MG63 (cell line): ENCODE measurements at regions not wholly inside any gene's neighbourhood (a gene's known extent, or its start where the extent isn't known, plus 50 kb on each side); places are given as distances from the start of the nearest gene placed in this dataset.
"Not testable (repeated sequence)": the region's sequence is repeated elsewhere in the genome, so short reads cannot be mapped to it uniquely, and the experiment has no call there.

Source experiments
- DNase-seq: peaks from one replicate; pipeline ENCODE4 v3.0.0-alpha.2; 2020
- H3K27me3 ChIP-seq: fragments of 250-450 bp; sonication (Bioruptor Pico); 2 replicates; pipeline ENCODE4 v1.5.1; 2020; ENCODE audit warnings: mild to moderate bottlenecking, moderate library complexity
- H3K36me3 ChIP-seq: fragments of 250-450 bp; sonication (Bioruptor Pico); 2 replicates; pipeline ENCODE4 v1.5.1; 2020; ENCODE audit warnings: mild to moderate bottlenecking, moderate library complexity
- H3K4me3 ChIP-seq: fragments of 250-450 bp; sonication (Bioruptor Pico); 2 replicates; pipeline ENCODE4 v1.5.1; 2020; ENCODE audit warnings: mild to moderate bottlenecking, moderate library complexity
- H3K9me3 ChIP-seq: fragments of 250-450 bp; sonication (Bioruptor Pico); 2 replicates; pipeline ENCODE4 v1.5.1; 2020; ENCODE audit warnings: mild to moderate bottlenecking, moderate library complexity

DNA sequence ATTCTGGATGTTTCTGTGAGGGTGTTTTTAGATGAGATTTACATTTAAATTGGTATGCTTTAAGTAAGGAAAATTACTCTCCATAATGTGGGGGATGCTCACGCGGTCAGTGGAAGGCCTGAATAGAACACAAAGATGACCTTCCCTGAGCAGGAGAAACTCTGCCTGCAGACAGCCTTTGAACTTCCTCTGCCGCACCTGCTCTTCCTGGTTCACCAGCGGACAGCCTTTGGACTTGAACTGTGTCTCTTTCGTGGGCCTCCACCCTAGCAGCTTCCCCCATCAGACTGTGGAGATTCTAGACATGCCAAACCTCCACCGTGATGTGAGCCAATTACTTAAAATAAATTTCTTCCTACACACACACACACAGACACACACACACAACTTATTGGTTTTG, 210.7 kb downstream of the EFCAB11 start:
- no peaks in the 10 kb centered on the region for H3K9me3 ChIP-seq
- H3K4me3 ChIP-seq = no peak overlapping the region
- DNase-seq = no peak
- no peaks in the 10 kb centered on the region for H3K36me3 ChIP-seq
- H3K27me3 ChIP-seq = no peaks in the 10 kb centered on the region

GRCh38 chr14:89740241-89740640, 214.3 kb downstream of the EFCAB11 start:
- Histone ChIP-seq H3K4me3 (no peak overlapping the region), H3K27me3 (no peaks in the 10 kb centered on the region), H3K36me3 (no peaks in the 10 kb centered on the region), H3K9me3 (no peaks in the 10 kb centered on the region)
- no peak for DNase-seq

DNA sequence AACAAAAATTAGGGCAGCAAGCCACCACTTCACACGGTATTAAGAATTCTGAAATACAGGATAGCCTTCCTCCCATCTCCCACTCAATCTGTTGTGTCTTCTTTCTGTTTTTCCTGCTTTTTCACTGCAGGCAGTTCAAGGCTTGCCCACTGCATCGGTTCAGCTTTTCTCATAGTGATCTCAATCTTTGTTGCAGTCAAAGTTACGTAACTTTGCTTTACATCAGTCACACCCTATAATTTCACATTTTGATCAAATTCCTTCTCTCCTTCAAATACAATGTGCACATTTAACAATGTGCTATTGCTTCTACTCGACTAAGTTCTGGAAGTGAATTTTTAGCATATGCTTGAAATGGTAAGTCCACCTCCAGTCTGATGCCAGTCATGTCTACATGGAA, 217.6 kb downstream of the EFCAB11 start:
- Histone ChIP-seq H3K9me3 (no peaks in the 10 kb centered on the region), H3K27me3 (no peaks in the 10 kb centered on the region), H3K36me3 (no peaks in the 10 kb centered on the region), H3K4me3 (no peak overlapping the region)
- DNase-seq = no peak

DNA sequence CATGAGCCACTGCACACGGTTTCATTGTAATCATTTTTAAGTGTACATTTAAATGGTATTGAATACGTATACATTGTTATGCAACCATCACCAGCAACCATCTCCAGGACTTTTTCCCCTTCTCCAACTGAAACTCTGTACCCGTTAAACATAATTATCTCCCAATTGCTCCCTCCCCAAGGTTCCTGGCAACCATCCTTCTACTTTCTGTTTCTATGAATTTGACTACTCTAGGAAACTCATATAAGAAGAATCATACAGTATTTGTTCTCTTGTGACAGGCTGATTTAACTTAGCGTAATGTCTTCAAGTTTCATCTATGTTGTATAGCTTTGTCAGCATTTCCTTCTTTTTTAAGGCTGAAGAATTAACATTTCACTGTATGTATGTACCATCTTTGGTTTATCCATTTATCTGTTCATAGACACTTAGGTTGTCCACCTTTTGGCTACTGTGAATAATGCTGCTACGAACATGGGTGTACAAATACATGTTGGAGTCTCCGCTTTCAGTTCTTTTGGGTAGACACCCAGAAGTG, 223.1 kb downstream of the EFCAB11 start:
- Histone ChIP-seq H3K4me3 (no peak overlapping the region), H3K9me3 (no peaks in the 10 kb centered on the region), H3K36me3 (no peaks in the 10 kb centered on the region), H3K27me3 (no peaks in the 10 kb centered on the region)
- DNase-seq = no peak

GRCh38 chr14:89730687-89731086, 223.8 kb downstream of the EFCAB11 start:
- H3K9me3 ChIP-seq = no peaks in the 10 kb centered on the region
- H3K27me3 ChIP-seq = no peaks in the 10 kb centered on the region
- H3K4me3 ChIP-seq = no peak overlapping the region
- DNase-seq = no peak
- no peaks in the 10 kb centered on the region for H3K36me3 ChIP-seq

DNA sequence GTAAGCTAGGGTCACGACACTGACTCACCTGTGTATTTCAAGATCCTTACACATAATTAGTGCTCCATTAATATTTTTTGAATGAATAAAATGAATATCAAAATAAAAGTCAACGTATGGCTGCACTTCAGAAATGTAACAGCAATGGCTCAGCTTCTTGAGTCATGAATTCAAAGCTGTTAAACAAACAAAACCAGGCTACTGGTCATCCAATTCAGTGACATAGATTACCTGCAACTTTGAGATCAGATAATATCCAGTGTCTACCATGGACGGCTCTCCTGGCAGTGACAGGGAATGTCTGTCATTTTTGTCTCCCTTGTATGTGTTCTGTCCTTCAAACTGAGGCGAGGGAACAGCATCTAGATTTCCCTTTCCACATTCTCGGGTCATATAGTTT, 225.6 kb downstream of the EFCAB11 start:
- Histone ChIP-seq H3K36me3 (no peaks in the 10 kb centered on the region), H3K4me3 (no peak overlapping the region), H3K9me3 (no peaks in the 10 kb centered on the region), H3K27me3 (no peaks in the 10 kb centered on the region)
- DNase-seq = no peak

GRCh38 chr14:89726226-89726625, 228.3 kb downstream of the EFCAB11 start:
- not testable (repeated sequence) for H3K27me3 ChIP-seq, H3K36me3 ChIP-seq, H3K4me3 ChIP-seq, H3K9me3 ChIP-seq, DNase-seq

DNA sequence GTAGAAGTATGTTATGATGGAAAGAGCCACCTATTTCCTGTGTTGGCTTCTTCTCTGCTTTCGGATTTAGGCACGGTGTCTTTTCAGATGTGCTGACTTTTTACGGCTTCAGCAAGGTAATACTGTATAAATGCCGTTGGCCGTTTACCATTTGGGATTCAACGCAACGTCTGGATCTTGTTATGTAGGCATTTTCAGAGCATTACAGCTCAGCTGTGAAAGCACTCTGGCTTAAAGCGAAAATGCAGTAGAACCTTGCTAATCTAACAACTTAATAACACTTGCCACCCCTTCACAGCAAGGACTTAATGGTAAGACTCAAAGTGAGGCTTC, 229.9 kb downstream of the EFCAB11 start:
- no peak for DNase-seq
- H3K36me3 ChIP-seq = no peaks in the 10 kb centered on the region
- no peak overlapping the region for H3K4me3 ChIP-seq

GRCh38 chr14:89723930-89724627, 230.5 kb downstream of the EFCAB11 start:
- H3K36me3 ChIP-seq = no peaks in the 10 kb centered on the region
- DNase-seq = no peak

More for the DNA sequence above, 229.9 kb downstream of the EFCAB11 start:
- Histone ChIP-seq H3K9me3 (no peaks in the 10 kb centered on the region), H3K27me3 (no peaks in the 10 kb centered on the region)

DNA sequence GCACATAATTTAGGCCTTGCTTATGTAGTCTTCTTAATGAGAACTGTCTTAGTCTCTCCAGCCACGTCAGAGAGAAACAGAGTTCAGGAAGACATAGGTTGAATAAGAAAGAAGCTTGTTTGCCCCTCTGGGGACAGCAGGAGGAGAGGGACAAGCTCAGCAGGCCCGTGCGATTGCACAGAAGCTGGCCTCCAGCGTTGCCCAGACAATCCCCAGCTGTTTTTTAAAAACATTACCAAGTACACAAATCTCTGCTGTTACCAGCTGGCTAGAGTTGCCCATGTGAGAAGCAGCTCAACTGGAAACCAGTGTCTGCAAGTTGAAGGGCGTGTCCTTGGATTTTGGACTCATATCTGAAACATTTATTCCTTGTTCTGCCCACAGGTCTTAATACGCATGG, 232.6 kb downstream of the EFCAB11 start:
- Histone ChIP-seq H3K9me3 (no peaks in the 10 kb centered on the region), H3K27me3 (no peaks in the 10 kb centered on the region), H3K36me3 (no peaks in the 10 kb centered on the region), H3K4me3 (no peak overlapping the region)
- no peak for DNase-seq

More at GRCh38 chr14:89723930-89724627, 230.5 kb downstream of the EFCAB11 start:
- Histone ChIP-seq H3K4me3 (no peak overlapping the region), H3K27me3 (no peaks in the 10 kb centered on the region), H3K9me3 (no peaks in the 10 kb centered on the region)

DNA sequence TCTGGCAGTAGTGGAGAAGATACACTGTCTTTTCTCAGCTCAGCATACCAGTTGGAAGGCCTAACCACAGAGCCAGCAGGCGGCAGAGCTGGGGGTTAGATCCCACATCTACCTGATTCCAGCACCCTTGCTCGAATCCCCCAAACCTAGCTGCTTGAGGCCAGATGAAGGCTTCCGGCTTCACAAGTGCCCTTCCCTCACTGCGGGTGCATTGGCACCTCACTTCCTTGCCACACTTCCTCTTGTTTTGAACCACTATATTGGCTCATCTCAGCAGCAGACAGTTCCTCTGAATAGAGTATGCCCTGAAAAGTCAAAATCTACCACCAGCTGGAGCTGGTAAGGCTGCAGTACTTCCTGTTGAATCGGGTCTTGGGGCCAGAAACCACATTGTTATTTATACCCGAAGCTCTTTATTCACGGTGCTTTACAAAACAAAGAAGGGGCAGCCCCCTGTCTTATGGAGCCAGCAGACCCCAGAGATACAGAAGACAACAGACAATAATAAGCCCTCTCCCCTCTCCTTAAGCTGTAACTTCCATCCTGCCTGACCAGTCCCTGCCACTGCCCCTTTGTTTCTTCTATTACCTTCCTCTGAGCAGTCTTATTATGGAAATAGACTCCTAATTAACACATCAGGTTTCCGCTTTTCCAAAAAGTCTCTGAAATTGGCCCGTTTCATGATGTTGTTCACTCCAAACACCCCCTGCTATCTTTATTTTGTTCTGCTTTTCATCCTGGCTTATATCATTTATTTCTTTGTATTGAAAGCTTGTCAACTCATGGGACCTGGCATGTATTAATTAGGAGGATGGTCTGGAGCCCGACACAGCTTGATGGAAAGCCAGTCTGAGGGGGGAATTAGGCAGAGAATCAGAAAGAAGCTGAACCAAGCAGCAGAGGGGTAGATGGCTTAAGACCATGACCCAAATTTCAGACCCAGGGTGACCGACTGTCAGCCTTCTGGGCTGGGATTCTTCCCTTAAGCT, 233.5 kb downstream of the EFCAB11 start:
- no peaks in the 10 kb centered on the region for H3K27me3 ChIP-seq
- no peak for DNase-seq
- H3K36me3 ChIP-seq = no peaks in the 10 kb centered on the region
- H3K9me3 ChIP-seq = no peaks in the 10 kb centered on the region
- H3K4me3 ChIP-seq = no peak overlapping the region

- DNase-seq = no peak
- no peaks in the 10 kb centered on the region for H3K27me3 ChIP-seq
- no peak overlapping the region for H3K4me3 ChIP-seq
- no peaks in the 10 kb centered on the region for H3K36me3 ChIP-seq
- H3K9me3 ChIP-seq = no peaks in the 10 kb centered on the region
Measured at GRCh38 chr14:89720076-89720687, 234.3 kb downstream of the EFCAB11 start.

DNA sequence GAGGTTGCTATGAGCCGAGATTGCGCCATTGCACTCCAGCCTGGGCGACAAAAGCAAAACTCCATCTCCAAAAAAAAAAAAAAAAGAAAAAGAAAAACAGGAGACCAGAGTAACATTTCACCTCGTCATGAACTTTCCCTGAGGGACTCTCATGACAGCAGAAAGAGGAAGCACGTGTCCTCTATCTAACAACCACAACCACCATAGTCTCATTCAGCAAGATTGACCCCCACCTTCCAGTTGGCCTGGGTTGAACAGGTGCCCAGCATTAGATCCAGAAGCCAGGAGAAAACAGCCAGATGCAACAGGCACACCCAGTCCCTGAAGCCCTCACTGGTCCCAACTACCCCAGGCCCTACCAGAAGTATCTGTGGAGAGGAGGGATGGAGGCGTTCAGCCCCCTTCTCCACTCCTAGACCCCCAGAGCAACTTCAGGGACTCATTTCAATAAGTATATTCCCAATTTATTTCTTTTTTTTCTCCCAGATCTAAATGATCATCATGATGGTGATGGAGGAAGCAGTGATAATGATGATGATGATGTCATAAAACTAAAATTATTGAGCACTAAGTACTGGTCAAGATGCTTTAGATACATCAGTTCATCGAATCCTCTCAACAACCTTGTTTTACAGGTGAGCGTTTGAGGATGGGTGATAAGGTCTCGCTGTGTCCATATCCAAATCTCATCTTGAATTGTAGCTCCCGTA, 235.0 kb downstream of the EFCAB11 start:
- H3K9me3 ChIP-seq = no peaks in the 10 kb centered on the region
- no peak for DNase-seq
- no peaks in the 10 kb centered on the region for H3K27me3 ChIP-seq
- no peaks in the 10 kb centered on the region for H3K36me3 ChIP-seq
- no peak overlapping the region for H3K4me3 ChIP-seq

DNA sequence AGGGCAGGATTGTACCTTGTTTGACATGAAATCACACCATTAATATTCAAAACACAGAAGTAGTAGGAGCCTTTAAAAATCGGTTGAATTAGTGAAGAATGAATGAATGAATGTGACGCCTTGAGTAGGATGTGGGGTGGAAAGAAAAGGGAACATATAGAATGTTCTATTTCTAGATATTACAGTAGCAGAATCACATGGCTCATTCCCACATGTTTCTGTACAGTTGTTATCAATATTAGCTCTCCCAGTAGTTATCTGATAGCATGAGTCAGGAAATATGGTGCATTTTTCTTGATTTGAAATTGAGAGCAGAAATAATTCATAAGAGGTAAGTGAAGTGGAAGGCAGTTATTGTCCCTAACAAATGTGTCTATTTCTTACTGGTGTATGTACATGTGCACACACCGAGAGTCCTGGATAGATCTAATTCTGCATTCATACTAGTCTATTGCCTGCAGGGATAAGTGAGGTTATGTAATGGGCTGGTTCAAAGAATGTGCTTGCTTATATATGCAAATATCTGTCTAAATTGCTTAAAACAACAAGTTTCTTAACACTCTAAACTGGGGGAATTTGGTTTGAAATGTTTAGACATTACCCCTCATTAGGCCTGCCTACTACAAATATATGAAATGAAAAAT, 245.4 kb downstream of the EFCAB11 start:
- no peak for DNase-seq
- Histone ChIP-seq H3K9me3 (no peaks in the 10 kb centered on the region), H3K36me3 (no peaks in the 10 kb centered on the region), H3K4me3 (no peak overlapping the region), H3K27me3 (no peaks in the 10 kb centered on the region)

DNA sequence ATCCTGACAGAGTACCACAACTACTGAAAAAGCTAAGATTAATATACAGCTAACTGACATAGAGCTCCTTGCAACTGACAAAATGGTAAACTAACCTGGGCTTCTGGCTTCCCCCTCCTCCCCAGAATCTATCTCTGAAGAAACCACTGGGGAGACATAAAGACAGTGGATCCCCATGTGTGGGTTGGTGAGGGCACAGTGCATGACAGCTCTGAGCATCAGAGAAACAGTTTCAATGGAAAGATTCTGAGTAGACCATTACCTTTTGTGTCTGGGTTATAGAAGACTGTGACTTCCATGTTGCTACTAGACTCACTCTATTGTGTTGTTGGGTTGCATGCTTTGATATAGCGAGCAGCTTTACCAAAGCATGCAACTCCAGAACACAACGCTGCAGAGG, 247.4 kb downstream of the EFCAB11 start:
- Histone ChIP-seq H3K9me3 (no peaks in the 10 kb centered on the region), H3K27me3 (no peaks in the 10 kb centered on the region), H3K4me3 (no peak overlapping the region), H3K36me3 (no peaks in the 10 kb centered on the region)
- DNase-seq = no peak

DNA sequence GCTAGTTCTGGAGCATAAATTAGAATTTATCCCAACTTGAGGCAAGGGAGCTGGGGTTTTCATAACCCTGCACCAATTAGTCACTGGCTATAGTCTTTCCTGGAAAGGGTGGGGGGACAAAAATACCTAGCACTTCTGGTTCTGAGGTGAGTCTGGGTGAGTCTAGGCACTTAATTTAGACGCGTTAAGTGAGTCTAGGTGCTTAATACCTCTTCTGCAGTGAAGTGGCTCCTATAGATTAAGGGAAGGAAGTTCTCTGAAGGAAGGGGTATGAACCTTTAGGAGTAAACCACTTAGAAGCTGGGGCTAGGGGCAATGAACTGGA, 251.7 kb downstream of the EFCAB11 start:
- Histone ChIP-seq H3K36me3 (no peaks in the 10 kb centered on the region), H3K9me3 (no peaks in the 10 kb centered on the region), H3K27me3 (no peaks in the 10 kb centered on the region), H3K4me3 (no peak overlapping the region)
- no peak for DNase-seq
